SIG-M5 treated with dmso at 0.1 percent for 504 hours (cell line): ENCODE measurements at regions not wholly inside any gene's neighbourhood (a gene's known extent, or its start where the extent isn't known, plus 50 kb on each side); places are given as distances from the start of the nearest gene placed in this dataset.
"Not testable (repeated sequence)": the region's sequence is repeated elsewhere in the genome, so short reads cannot be mapped to it uniquely, and the experiment has no call there.

Experiments
- DNase-seq: peaks from one replicate; lab custom pipeline; 2025; ENCODE audit not compliant: unreplicated experiment; lab: John Stamatoyannopoulos, UW

DNA sequence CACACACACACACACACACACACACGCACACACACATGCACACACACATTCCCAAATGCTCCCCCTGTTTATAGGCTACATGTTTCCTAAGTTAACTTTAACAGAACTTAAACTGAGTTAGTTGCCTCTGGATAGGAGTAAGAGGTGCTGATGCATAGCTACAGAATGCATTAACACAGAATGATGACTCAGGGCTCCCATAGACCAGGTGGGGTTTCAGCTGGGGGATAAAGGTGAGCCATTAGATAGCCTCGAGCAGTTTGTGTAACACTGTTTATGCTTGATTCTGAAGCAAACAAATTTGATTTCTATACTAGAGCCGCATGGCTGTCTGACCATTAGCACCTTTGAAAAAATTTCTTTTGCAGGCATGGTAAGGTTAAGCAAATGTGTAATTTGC is 741.0 kb downstream of the PLCL1 start:
- DNase-seq, result no peak

DNA sequence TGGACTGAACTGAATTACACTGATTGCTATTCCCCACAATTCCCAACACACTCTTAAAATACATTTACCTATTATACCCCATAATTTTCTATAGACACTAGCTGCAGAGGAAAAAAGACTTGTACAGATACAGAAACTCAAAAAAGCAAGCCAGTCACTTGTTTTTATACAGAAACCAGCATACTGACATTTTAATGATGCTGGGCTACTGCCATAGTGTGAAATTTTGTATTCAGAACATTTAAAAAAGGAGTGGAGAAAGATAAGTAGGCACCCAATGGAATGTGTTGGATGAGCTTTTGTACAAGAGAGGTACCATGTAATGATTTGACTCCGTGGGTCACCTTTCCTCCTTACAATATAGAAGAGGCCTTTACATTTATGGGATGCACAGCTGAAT is 740.1 kb downstream of the PLCL1 start:
- no peak for DNase-seq

DNA sequence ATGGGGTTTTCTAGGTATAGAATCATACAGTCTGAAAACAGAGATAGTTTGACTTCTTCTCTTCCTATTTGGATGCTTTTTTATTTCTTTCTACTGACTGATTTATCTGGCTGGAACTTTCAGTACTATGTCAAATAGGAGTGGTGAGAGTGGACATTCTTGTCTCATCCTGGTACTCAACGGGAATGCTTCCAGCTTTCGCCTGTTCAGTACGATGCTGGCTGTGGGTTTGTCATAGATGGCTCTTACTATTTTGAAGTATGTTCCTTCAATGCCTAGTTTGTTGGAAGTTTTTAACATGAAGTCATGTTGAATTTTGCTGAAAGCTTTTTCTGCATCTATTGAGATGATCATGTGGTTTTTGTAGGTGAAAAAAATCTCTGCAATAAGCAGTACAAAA is 730.4 kb downstream of the PLCL1 start:
- DNase-seq, result no peak

DNA sequence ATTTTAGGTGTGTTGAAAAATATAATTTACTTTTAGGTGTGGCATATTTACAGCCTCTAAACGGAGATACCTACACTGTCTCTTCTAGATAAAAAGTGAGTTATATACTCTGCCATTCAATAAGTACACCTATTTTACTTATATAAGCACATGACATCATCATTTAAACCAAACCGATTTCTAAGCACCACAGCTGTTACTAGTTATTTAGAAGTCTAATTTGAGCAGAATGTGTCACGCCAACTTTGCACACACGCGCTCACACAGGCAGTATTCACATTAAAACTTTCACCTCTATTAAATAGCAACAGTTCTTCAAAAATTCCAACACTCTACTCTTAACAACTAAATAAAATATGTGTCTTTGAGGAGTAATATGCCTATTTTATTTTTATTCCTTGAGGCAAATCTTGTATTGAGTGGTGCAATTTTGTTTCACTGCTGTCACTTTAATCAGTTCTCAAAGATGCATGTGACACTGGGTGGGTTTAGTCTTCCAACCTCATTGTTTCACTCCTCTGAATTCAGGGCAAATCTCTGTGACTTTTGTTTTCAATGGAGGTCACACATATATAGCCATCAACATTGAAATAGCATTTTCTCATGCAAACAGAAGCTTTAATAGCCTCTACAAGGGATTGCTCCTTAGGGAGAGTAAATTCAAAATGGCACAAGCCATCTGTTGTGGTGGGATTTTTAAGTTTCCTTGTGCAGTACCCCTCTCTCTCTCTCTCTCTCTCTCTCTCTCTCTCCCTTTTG is 721.0 kb downstream of the PLCL1 start:
- no peak for DNase-seq

DNA sequence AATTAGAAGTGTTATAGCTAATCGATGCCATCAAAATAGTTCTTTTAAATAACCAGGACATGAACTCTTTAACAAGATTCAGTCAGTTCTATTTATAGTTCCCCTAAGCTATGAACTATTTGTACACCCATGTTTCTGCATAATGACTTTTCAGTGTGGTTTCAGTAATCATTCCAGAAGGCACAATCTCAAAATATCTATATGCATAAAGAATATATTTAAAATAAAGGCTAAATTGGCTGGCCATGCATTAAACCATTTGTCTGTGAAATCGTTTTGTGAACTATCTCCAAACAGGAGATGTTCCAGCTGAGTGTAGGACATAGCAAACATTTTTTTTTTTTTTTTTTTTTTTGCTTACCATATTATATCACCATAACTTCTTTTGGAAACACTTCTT is 719.3 kb downstream of the PLCL1 start:
- no peak for DNase-seq

DNA sequence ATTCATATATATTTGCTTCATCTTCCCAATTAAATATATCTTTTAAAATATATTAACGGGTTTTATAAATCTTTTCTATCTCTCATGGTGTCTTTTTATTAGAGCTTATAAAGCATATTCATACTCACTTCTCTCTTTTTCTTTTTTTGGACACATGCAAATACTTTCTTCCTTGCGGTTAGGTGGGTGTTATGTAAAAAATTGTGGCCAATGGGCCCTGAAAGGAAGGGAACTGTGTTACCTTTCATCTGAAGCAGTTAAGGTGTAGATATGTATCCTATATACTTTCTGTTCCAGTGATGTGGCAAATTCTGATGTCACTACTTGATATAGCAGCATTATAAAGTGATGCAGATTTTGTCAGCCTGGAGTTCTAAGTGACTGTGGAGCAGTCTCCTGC is 714.5 kb downstream of the PLCL1 start:
- DNase-seq, result no peak

DNA sequence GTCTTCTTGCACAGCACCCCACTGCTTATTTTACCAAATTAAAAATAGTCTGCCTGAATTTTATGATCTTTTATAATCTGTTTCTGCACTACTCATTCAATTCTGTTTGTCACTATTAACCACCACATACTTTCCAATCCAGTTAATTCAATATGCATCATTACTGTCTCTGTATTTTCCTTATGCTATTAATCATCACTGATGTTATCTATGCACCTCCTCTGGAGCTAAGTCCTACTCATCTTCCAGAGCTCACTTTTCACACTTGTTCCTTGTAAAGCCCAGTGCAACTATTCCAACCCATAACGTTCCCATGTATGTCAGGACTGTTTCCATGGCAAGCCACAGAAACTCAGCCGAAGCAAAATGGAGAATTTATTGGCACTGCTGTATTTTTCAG is 713.6 kb downstream of the PLCL1 start:
- no peak for DNase-seq

DNA sequence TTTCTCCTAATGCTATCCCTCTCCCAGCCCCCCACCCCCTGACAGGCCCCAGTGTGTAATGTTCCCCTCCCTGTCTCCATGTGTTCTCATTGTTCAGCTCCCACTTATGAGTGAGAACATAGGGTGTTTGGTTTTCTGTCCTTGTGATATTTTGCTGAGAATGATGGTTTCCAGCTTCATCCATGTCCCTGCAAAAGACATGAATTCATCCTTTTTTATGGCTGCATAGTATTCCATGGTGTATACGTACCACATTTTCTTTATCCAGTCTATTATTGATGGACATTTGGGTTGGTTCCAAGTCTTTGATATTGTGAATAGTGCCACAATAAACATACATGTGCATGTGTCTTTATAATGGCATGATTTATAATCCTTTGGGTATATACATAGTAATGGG is 704.2 kb downstream of the PLCL1 start:
- DNase-seq, result not testable (repeated sequence)

DNA sequence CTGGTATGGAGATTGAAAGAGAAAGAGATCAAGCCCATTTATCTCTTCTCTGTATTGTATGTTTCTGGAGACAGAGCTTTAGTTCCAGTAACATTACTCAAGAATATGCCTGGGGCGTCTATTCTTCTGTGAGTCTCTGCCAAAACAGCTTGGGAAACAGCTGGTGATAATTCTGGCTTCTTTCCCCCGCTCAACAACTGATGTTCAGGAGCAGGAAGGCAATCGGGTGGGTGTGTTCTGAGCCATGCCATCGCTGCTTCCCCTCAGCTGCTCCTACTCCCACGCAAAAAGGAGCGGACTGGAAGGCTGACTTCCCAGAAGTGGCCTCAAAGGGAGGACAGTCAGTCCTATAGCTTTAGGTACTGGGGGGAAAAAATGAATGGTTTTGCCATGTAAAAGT is 695.1 kb downstream of the PLCL1 start:
- no peak for DNase-seq

DNA sequence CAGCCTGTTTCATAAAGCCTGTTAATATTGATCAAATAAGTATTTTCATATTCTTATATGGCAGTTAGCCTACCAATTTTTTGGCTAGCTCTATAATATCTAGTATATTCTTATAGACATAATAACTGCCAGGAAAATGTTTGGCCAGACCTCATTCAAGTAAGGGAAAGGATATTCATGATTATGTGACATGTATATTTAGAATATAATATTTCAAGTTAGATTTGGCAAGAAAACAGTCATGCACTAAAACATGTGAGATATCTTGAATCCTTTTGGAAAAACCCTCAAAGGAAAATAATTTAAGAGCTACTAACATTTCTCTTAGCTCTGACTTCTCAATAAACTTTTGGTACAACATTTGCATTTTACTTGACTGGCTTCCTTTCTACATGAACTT is 694.1 kb downstream of the PLCL1 start:
- no peak for DNase-seq

DNA sequence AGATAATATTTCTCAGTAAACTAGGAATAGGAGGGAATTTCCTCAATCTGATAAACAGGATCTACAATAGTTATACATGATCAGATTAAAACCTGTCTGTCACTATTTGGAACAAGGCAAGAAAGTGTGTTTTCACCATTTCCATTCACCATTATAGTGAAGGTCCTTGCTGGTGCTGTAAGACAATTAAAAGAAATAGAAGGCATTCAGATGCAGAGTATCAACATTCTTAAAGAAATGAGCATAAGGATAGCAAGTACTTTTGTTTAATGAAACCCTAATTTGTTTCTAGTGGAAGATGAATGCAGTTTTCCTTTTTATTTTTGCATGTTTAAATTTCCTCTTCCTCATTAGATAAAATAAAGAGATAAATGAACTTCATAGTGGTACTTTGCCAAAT is 693.7 kb downstream of the PLCL1 start:
- no peak for DNase-seq

DNA sequence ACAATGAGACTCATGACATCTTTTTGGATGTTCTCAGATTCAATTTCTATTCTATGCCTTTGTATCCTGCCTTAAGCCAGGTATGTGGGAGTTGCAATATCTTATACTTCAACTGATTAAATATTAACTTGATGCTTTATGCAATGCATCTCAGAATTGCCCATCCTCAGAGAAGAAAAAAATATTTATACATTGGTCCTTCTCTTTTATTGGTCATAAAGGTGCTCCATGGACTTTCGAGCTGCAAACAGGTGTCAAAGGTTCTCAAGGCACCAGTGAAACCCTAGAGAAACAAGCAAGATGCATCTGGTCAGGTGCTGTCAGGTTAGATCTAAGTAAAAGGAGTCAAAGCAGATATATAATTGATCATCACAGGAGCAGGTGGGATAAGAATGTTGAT is 690.5 kb downstream of the PLCL1 start:
- no peak for DNase-seq

DNA sequence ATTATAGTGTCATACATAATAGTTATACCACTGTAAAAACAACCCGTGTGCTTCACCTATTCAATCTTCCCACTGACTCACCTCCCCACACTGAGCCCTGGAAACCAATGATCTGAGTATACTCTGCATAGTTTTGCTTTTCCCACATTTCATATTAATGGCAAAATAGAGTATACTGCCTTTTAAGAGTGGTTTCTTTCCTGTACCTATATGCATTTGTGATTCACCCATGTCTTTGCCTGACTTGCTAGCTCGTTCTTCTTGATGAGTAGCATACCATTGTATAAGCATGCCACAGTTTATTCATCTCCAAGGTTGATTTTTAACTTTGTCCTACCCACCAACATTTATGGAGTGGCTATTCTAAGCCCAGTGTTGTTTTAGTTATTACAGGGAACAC is 686.4 kb downstream of the PLCL1 start:
- no peak for DNase-seq

DNA sequence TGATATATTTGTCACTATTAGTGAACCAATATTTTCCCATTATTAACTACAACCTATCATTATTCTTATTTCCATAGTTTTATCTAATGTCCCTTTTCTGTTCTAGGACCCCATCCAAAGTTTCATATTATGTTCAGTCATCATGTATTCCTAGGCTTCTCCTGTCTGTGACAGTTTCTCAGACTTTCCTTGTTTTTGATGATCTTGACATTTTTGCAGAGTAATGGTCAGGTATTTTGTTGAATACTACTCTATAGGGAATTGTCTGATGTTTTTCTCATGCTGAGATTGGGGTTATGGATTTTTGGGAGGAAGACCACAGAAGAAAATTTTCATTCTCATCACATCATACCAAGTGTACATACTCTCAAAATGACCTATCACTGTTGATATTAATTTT is 684.6 kb downstream of the PLCL1 start:
- no peak for DNase-seq

DNA sequence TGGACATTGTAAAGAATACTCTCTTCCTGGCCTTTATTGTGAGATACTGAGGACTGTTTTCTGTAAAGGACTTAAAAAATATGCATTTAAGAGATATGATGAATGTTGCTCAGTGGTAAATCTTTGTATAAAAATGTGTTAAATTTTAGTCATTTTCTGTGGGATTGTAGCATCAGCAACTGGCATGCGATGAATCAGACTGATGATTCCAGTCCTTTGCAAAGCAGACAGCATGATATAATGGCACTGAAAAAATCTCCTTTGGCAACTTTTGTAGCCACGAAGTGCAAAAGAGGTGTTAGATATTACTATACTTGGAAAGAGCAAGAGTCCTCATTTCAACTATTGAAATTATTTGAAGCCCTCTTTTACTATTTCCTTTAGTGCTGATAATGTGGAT is 678.7 kb downstream of the PLCL1 start:
- no peak for DNase-seq

DNA sequence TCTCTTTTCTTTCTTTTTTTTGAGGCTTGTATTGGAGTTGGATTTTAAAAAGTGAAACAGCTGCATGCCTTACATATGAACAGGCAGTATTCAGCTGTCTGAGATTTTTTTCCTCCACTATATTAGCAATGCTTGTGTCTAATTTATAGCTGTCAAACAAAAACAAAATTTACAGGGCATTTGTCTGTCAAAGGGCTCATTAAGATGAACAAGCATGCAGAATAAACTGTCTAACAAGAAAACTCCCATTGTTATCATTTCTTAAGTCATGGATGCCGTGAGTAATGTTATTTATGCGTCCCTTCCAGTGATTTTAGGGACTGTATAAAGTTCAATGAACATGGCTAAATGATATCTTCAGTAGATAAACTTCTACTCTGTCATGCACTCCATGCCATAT is 674.7 kb downstream of the PLCL1 start:
- no peak for DNase-seq

DNA sequence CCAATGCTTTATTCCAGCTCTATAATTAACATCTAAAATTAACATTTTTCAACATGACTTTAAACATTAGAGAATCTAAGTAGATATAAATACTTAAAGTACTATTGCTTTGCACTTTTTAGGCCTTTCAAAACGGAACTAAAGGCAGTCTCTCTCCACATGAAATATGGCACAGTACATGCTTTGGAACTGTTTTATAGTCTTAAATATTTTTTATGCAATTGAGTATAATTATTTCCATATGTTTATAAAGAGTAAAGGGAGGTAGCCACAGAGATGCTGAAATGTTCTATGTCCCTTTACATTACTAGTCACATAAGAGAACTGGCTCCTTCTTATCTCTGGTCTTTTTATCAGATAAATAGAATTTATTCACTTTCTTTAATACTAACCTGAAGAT is 674.0 kb downstream of the PLCL1 start:
- DNase-seq, result no peak

DNA sequence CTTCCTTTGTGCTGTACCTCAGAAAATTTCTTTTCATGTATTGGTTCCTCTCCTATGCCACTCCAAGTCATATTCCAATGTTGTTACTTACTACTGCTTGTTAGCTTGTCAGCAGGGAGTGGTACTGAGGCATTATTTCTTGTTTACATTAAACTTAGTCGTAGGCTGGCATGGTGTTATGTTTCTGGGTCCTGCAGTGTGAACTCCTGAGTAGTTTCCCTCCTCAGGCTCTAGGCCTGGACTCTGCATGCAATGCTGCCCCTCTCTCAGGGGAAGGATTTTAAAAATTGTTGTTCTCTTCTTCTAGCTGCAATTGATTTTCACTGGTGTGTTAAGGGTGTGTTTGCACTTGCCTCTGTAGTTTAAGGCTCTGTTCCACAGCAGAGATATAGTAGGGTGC is 671.6 kb downstream of the PLCL1 start:
- DNase-seq, result no peak

DNA sequence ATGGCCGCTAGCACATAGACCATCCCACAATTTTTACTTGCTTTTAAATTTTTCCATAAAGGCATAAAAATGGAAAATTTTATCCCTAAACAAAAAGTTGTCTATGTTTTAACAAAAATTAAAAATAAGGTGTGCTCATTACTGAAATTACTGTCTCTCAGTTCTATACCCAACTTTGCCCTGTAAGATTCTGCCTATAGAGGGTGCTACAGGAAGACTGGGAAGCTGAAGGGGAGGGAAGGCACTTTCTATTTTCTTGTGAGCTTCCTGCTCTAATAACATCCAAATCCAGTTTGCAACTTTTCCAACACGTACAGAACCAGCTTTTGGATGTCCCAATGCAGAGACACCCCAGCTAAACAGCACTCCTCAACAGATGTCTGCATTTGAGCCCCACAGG is 666.9 kb downstream of the PLCL1 start:
- DNase-seq, result peak; percentile 18

DNA sequence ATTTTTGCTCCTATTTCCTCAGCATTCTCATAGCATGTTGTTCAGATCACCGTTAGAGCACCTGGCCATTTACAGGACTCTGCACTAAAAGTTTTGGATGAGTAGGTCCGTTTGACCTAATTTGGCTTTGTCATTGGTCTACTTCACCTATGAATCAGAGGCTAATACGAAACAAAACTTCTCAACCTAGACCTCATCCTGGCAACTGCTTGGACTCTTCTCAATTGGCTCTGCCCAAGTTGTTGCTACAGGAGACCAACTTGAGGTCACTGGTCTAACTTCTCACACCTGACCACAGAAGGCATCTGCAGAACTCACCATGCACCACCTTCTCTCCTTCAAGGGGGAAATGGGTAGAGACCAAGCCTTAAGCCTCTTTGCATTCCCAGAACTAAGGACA is 663.7 kb downstream of the PLCL1 start:
- DNase-seq, result no peak

DNA sequence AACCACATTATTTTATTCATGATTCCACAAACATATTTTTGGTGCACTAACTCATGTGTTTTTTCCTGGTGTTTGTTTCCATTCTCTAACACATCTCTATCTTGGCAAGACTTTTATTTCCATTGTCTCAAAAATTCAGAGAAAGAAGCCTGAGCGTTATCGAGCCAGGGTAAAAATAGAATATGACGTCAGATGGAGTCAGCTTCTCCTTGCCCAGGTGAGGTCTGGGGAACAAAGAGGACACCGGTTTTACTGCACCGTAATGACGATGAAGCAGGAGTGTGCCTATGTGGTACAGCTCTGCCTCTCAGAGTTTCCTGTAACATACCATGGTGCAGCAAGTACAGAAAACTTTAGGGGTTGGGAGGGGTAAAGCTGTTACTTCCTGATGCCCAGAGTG is 661.6 kb downstream of the PLCL1 start:
- no peak for DNase-seq

DNA sequence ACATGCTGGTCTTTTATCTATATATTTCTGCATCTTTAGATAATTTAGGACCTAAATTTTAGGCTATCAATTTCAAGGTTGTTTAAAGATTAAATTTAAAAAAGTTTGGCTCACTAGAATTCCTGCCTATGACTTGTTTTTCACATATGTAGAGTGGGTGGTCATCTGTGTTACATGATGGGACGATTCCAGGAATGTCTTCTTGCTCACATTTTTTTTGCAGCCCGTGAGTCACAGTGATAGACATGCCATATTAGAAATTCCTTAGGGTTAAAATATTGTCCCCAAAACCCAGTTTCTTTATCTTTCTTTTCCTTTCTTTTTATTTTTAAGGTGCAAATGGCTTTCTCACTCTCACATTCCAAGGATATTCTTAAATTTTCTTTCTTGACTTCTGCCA is 652.0 kb downstream of the PLCL1 start:
- no peak for DNase-seq

DNA sequence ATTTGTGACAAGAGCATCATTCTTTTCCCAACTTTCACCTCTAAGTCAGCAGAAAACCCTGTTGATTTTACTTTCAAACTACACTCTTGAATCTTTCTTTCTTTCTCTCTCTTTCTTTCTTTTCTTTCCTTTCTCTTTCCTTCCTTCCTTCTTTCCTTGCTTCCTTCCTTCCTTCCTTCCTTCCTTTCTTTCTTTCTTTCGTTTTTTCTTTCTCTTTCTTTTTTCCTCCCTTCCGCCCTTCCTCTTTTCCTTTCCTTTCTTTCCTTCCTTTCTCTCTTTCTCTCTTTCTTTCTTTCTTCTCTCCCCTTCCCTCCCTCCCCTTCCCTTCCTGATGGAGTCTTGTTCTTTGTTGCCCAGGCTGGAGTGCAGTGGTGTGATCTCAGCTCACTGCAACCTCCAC is 649.5 kb downstream of the PLCL1 start:
- DNase-seq, result no peak

DNA sequence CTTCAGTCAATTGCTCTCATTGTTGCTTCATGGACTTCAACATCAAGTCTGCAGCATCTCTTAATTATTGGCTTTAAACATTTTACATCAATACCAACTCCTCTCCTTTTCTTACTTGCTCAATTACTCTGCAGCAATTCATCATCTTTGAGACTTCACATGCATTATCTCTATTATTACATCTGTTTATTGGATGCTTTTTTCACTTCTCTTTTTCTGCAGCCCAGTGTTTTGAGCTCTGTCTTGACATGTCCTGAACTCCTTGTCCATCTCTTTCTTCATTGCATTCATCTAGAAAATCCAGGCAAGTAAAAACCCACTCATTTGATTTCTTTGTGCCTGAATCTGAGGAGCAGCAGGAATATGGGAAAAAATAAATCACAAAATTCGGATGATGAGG is 647.9 kb downstream of the PLCL1 start:
- DNase-seq, result peak; percentile 44
